ENCODE measurements at regions not wholly inside any gene's neighbourhood (a gene's known extent, or its start where the extent isn't known, plus 50 kb on each side); places are given as distances from the start of the nearest gene placed in this dataset.
A peak's percentile ranks its signal among the peaks of the same experiment; 100 is the strongest.

GRCh38 chr17:77503916-77504651, 363.3 kb downstream of the SEC14L1 start:
- DNase-seq (ENCODE audit: low spot score), result peak; percentile 57
- intact Hi-C loops (cut with DNase I), result no loop called here

- peak; percentile 8 for DNase-seq (ENCODE audit: low spot score)
- intact Hi-C loops (cut with DNase I), result no loop called here
Measured at GRCh38 chr17:77504652-77505155, 363.9 kb downstream of the SEC14L1 start.

- peak; percentile 52 for DNase-seq (ENCODE audit: low spot score)
- intact Hi-C loops (cut with DNase I), result no loop called here
Measured at GRCh38 chr17:77505181-77505639, 364.4 kb downstream of the SEC14L1 start.

- DNase-seq (ENCODE audit: low spot score), result peak; percentile 75
- intact Hi-C loops (cut with DNase I), result no loop called here
Measured at GRCh38 chr17:77506371-77506991, 365.7 kb downstream of the SEC14L1 start.

- DNase-seq (ENCODE audit: low spot score), result peak; percentile 77
- intact Hi-C loops (cut with DNase I), result no loop called here
Measured at GRCh38 chr17:77507111-77507885, 366.5 kb downstream of the SEC14L1 start.

GRCh38 chr17:77508047-77508715, 367.4 kb downstream of the SEC14L1 start:
- intact Hi-C loops (cut with DNase I), result no loop called here
- peak; percentile 67 for DNase-seq (ENCODE audit: low spot score)

- no peak for DNase-seq (ENCODE audit: low spot score)
- intact Hi-C loops (cut with DNase I), result no loop called here
Measured at GRCh38 chr17:77509089-77509488, 368.3 kb downstream of the SEC14L1 start.

- intact Hi-C loops (cut with DNase I), result no loop called here
- DNase-seq (ENCODE audit: low spot score), result no peak
Measured at GRCh38 chr17:77509599-77509998, 368.8 kb downstream of the SEC14L1 start.

GRCh38 chr17:77510133-77510796, 369.5 kb downstream of the SEC14L1 start:
- DNase-seq (ENCODE audit: low spot score), result peak; percentile 62
- intact Hi-C loops (cut with DNase I), result no loop called here

- DNase-seq (ENCODE audit: low spot score), result no peak
- intact Hi-C loops (cut with DNase I), result no loop called here
Measured at GRCh38 chr17:77511514-77512061, 370.8 kb downstream of the SEC14L1 start.

GRCh38 chr17:77512062-77512946, 371.5 kb downstream of the SEC14L1 start:
- intact Hi-C loops (cut with DNase I), result no loop called here
- peak; percentile 26 for DNase-seq (ENCODE audit: low spot score)

GRCh38 chr17:77513045-77513444, 372.3 kb downstream of the SEC14L1 start:
- intact Hi-C loops (cut with DNase I), result no loop called here
- no peak for DNase-seq (ENCODE audit: low spot score)

- DNase-seq (ENCODE audit: low spot score), result no peak
- intact Hi-C loops (cut with DNase I), result no loop called here
Measured at GRCh38 chr17:77515227-77515626, 374.5 kb downstream of the SEC14L1 start.

- intact Hi-C loops (cut with DNase I), result no loop called here
- peak; percentile 49 for DNase-seq (ENCODE audit: low spot score)
Measured at GRCh38 chr17:77516902-77517301, 376.1 kb downstream of the SEC14L1 start.

GRCh38 chr17:77521076-77521475, 380.3 kb downstream of the SEC14L1 start:
- intact Hi-C loops (cut with DNase I), result no loop called here
- peak; percentile 41 for DNase-seq (ENCODE audit: low spot score)

GRCh38 chr17:77523540-77523939, 382.8 kb downstream of the SEC14L1 start:
- DNase-seq (ENCODE audit: low spot score), result peak; percentile 8
- intact Hi-C loops (cut with DNase I), result no loop called here

- intact Hi-C loops (cut with DNase I), result no loop called here
- DNase-seq (ENCODE audit: low spot score), result peak; percentile 72
Measured at GRCh38 chr17:77526259-77526711, 385.5 kb downstream of the SEC14L1 start.
